HUES64 (cell line): ENCODE measurements at regions not wholly inside any gene's neighbourhood (a gene's known extent, or its start where the extent isn't known, plus 50 kb on each side); places are given as distances from the start of the nearest gene placed in this dataset.

ENCODE experiments used
- H3K27ac ChIP-seq: 2 replicates; pipeline ENCODE4 v1.7.0; 2013; ENCODE audit warnings: low read depth, low read length, inconsistent platforms
- H3K27me3 ChIP-seq: 2 replicates; pipeline ENCODE4 v1.6.1; 2013; ENCODE audit warnings: mild to moderate bottlenecking, low read length; ENCODE audit not compliant: insufficient read depth
- H3K36me3 ChIP-seq: 2 replicates; pipeline ENCODE4 v1.6.1; 2013; ENCODE audit warnings: mild to moderate bottlenecking, low read length; ENCODE audit not compliant: insufficient read depth
- H3K4me1 ChIP-seq: 2 replicates; pipeline ENCODE4 v1.6.1; 2013; ENCODE audit warnings: mild to moderate bottlenecking, low read length, moderate library complexity; ENCODE audit not compliant: insufficient read depth
- H3K4me3 ChIP-seq: 2 replicates; pipeline ENCODE4 v1.5.1; 2013; ENCODE audit warnings: mild to moderate bottlenecking, low read length, moderate library complexity
- H3K9ac ChIP-seq: 2 replicates; pipeline ENCODE4 v1.6.1; 2013; ENCODE audit warnings: mild to moderate bottlenecking, low read depth, low read length
- H3K9me3 ChIP-seq: 2 replicates; pipeline ENCODE4 v1.6.1; 2013; ENCODE audit warnings: low read depth, low read length; ENCODE audit not compliant: insufficient read depth
- WGBS: fragments of 150-250, 120-280 bp; methylation state at CpG from one replicate; pipeline ENCODE4 v1.1.7; 2013; ENCODE audit warnings: missing lambda C conversion rate; 5-methylcytosine and 5-hydroxymethylcytosine counted together

- Histone ChIP-seq H3K9ac (no peak overlapping the region), H3K9me3 (no peaks in the 10 kb centered on the region), H3K27me3 (no peaks in the 10 kb centered on the region), H3K27ac (no peak overlapping the region), H3K36me3 (no peaks in the 10 kb centered on the region), H3K4me3 (no peak overlapping the region), H3K4me1 (peaks cover 4% of the 10 kb centered on the region; the same call in 1 of the 2 replicates)
- WGBS, result 94% methylated on average over 6 of the region's 7 CpGs
Measured at GRCh38 chr7:116327752-116328151, 117.4 kb downstream of the TES start.

GRCh38 chr7:116328161-116328560 is 117.8 kb downstream of the TES start:
- Histone ChIP-seq H3K36me3 (no peaks in the 10 kb centered on the region), H3K27ac (no peak overlapping the region), H3K4me3 (no peak overlapping the region), H3K9me3 (no peaks in the 10 kb centered on the region), H3K4me1 (peaks cover 4% of the 10 kb centered on the region; the same call in 1 of the 2 replicates), H3K27me3 (no peaks in the 10 kb centered on the region), H3K9ac (no peak overlapping the region)
- WGBS, result 100% methylated on average over 1 of the region's 1 CpG

- H3K9me3 ChIP-seq, result no peaks in the 10 kb centered on the region
- H3K27ac ChIP-seq, result no peak overlapping the region
- H3K36me3 ChIP-seq, result no peaks in the 10 kb centered on the region
- no peaks in the 10 kb centered on the region for H3K27me3 ChIP-seq
- WGBS, result 100% methylated on average over 1 of the region's 1 CpG
- no peak overlapping the region for H3K9ac ChIP-seq
- H3K4me1 ChIP-seq, result peaks cover 4% of the 10 kb centered on the region; the same call in 1 of the 2 replicates
- no peak overlapping the region for H3K4me3 ChIP-seq
Measured at GRCh38 chr7:116329686-116330503, 119.6 kb downstream of the TES start.

GRCh38 chr7:116331020-116331419 is 120.7 kb downstream of the TES start:
- Histone ChIP-seq H3K9ac (no peak overlapping the region), H3K9me3 (no peaks in the 10 kb centered on the region), H3K4me3 (no peak overlapping the region)

GRCh38 chr7:116332766-116333165 is 122.4 kb downstream of the TES start:
- Histone ChIP-seq H3K4me1 (peaks cover 4% of the 10 kb centered on the region; the same call in 1 of the 2 replicates), H3K9me3 (no peaks in the 10 kb centered on the region), H3K36me3 (no peaks in the 10 kb centered on the region), H3K4me3 (no peak overlapping the region), H3K27ac (no peak overlapping the region), H3K27me3 (no peaks in the 10 kb centered on the region), H3K9ac (no peak overlapping the region)
- 100% methylated on average over 1 of the region's 3 CpGs for WGBS

More at GRCh38 chr7:116331020-116331419, 120.7 kb downstream of the TES start:
- Histone ChIP-seq H3K36me3 (no peaks in the 10 kb centered on the region), H3K27me3 (no peaks in the 10 kb centered on the region), H3K27ac (no peak overlapping the region), H3K4me1 (peaks cover 4% of the 10 kb centered on the region; the same call in 1 of the 2 replicates)

- Histone ChIP-seq H3K4me3 (no peak overlapping the region), H3K36me3 (no peaks in the 10 kb centered on the region), H3K27ac (no peak overlapping the region), H3K27me3 (no peaks in the 10 kb centered on the region), H3K4me1 (peaks cover 4% of the 10 kb centered on the region; the same call in 1 of the 2 replicates), H3K9me3 (no peaks in the 10 kb centered on the region), H3K9ac (no peak overlapping the region)
- WGBS, result 94% methylated on average over 3 of the region's 3 CpGs
Measured at GRCh38 chr7:116334555-116334954, 124.2 kb downstream of the TES start.

- 75% methylated on average over 2 of the region's 2 CpGs for whole genome bisulfite sequencing
- Histone ChIP-seq H3K4me3 (no peak overlapping the region), H3K36me3 (no peaks in the 10 kb centered on the region), H3K9me3 (no peaks in the 10 kb centered on the region), H3K4me1 (no peaks in the 10 kb centered on the region), H3K9ac (no peak overlapping the region), H3K27me3 (no peaks in the 10 kb centered on the region), H3K27ac (no peak overlapping the region)
Measured at GRCh38 chr7:116337018-116337417, 126.7 kb downstream of the TES start.

GRCh38 chr7:116337800-116338199 is 127.5 kb downstream of the TES start:
- no peaks in the 10 kb centered on the region for H3K4me1 ChIP-seq
- no peaks in the 10 kb centered on the region for H3K9me3 ChIP-seq
- H3K36me3 ChIP-seq, result no peaks in the 10 kb centered on the region
- no peak overlapping the region for H3K4me3 ChIP-seq
- no peak overlapping the region for H3K9ac ChIP-seq
- H3K27me3 ChIP-seq, result no peaks in the 10 kb centered on the region
- H3K27ac ChIP-seq, result no peak overlapping the region

GRCh38 chr7:116339564-116339963 is 129.2 kb downstream of the TES start:
- no peak overlapping the region for H3K9ac ChIP-seq
- no peaks in the 10 kb centered on the region for H3K27me3 ChIP-seq
- no peak overlapping the region for H3K27ac ChIP-seq
- H3K4me3 ChIP-seq, result no peak overlapping the region
- 60% methylated on average over 2 of the region's 3 CpGs for WGBS
- H3K9me3 ChIP-seq, result no peaks in the 10 kb centered on the region
- no peaks in the 10 kb centered on the region for H3K36me3 ChIP-seq
- no peaks in the 10 kb centered on the region for H3K4me1 ChIP-seq

GRCh38 chr7:116340201-116340847 is 130.0 kb downstream of the TES start:
- WGBS, result 97% methylated on average over 4 of the region's 4 CpGs
- no peaks in the 10 kb centered on the region for H3K4me1 ChIP-seq
- H3K27ac ChIP-seq, result no peak overlapping the region
- no peaks in the 10 kb centered on the region for H3K27me3 ChIP-seq
- no peak overlapping the region for H3K4me3 ChIP-seq
- H3K36me3 ChIP-seq, result no peaks in the 10 kb centered on the region
- H3K9ac ChIP-seq, result no peak overlapping the region
- H3K9me3 ChIP-seq, result no peaks in the 10 kb centered on the region

- H3K4me1 ChIP-seq, result no peaks in the 10 kb centered on the region
- H3K9ac ChIP-seq, result no peak overlapping the region
- 98% methylated on average over 8 of the region's 9 CpGs for WGBS
- H3K4me3 ChIP-seq, result no peak overlapping the region
- no peak overlapping the region for H3K27ac ChIP-seq
- no peaks in the 10 kb centered on the region for H3K9me3 ChIP-seq
- no peaks in the 10 kb centered on the region for H3K27me3 ChIP-seq
- no peaks in the 10 kb centered on the region for H3K36me3 ChIP-seq
Measured at GRCh38 chr7:116340943-116341907, 130.9 kb downstream of the TES start.
